ENCODE measurements at regions not wholly inside any gene's neighbourhood (a gene's known extent, or its start where the extent isn't known, plus 50 kb on each side); places are given as distances from the start of the nearest gene placed in this dataset.

- TF ChIP-seq POLR2AphosphoS5 (IDR thresholded peaks at IDR 0.05; ENCODE audit: insufficient read depth in 1 of 2, low read depth in 1 of 2) (no peak), POLR2A (IDR thresholded peaks at IDR 0.05) (no peak), CTCF (IDR thresholded peaks at IDR 0.05) (no peak)
- H3K4me1 ChIP-seq = no peaks in the 10 kb centered on the region
- intact Hi-C loops (cut with DNase I) = no loop called here
Observed at GRCh38 chr7:46544396-46545008, 623.4 kb upstream of the IGFBP3 start.

GRCh38 chr7:46542076-46542475 is 621.0 kb upstream of the IGFBP3 start:
- intact Hi-C loops (cut with DNase I) = no loop called here
- H3K4me1 ChIP-seq = no peaks in the 10 kb centered on the region

More at GRCh38 chr7:46544396-46545008, 623.4 kb upstream of the IGFBP3 start:
- Histone ChIP-seq H3K36me3 (no peaks in the 10 kb centered on the region), H3K27ac (no peak overlapping the region), H3K27me3 (no peaks in the 10 kb centered on the region), H3K4me3 (no peak overlapping the region), H3K9me3 (no peaks in the 10 kb centered on the region)
- no peak for DNase-seq (ENCODE audit: extremely low spot score in 2 of 2)

GRCh38 chr7:46539892-46540483 is 618.9 kb upstream of the IGFBP3 start:
- TF ChIP-seq CTCF (IDR thresholded peaks at IDR 0.05) (no peak), POLR2A (IDR thresholded peaks at IDR 0.05) (no peak), POLR2AphosphoS5 (IDR thresholded peaks at IDR 0.05; ENCODE audit: insufficient read depth in 1 of 2, low read depth in 1 of 2) (no peak)
- Histone ChIP-seq H3K27me3 (no peaks in the 10 kb centered on the region), H3K4me3 (no peak overlapping the region), H3K9me3 (no peaks in the 10 kb centered on the region), H3K36me3 (no peaks in the 10 kb centered on the region), H3K27ac (no peak overlapping the region), H3K4me1 (no peaks in the 10 kb centered on the region)
- no peak for DNase-seq (ENCODE audit: extremely low spot score in 2 of 2)
- intact Hi-C loops (cut with DNase I) = no loop called here

More at GRCh38 chr7:46542076-46542475, 621.0 kb upstream of the IGFBP3 start:
- DNase-seq (ENCODE audit: extremely low spot score in 2 of 2) = no peak
- TF ChIP-seq CTCF (IDR thresholded peaks at IDR 0.05) = no peak
- TF ChIP-seq POLR2AphosphoS5 (IDR thresholded peaks at IDR 0.05; ENCODE audit: insufficient read depth in 1 of 2, low read depth in 1 of 2) = no peak
- no peak for TF ChIP-seq POLR2A (IDR thresholded peaks at IDR 0.05)
- Histone ChIP-seq H3K36me3 (no peaks in the 10 kb centered on the region), H3K4me3 (no peak overlapping the region), H3K27me3 (no peaks in the 10 kb centered on the region), H3K9me3 (no peaks in the 10 kb centered on the region), H3K27ac (no peak overlapping the region)

- H3K9me3 ChIP-seq = no peaks in the 10 kb centered on the region
- intact Hi-C loops (cut with DNase I) = no loop called here
- no peak for TF ChIP-seq CTCF (IDR thresholded peaks at IDR 0.05)
- H3K4me3 ChIP-seq = no peak overlapping the region
- no peaks in the 10 kb centered on the region for H3K27me3 ChIP-seq
- no peak overlapping the region for H3K27ac ChIP-seq
- H3K4me1 ChIP-seq = no peaks in the 10 kb centered on the region
- DNase-seq (ENCODE audit: extremely low spot score in 2 of 2) = no peak
- H3K36me3 ChIP-seq = no peaks in the 10 kb centered on the region
Observed at GRCh38 chr7:46537191-46537905, 616.3 kb upstream of the IGFBP3 start.
